ENCODE measurements at regions not wholly inside any gene's neighbourhood (a gene's known extent, or its start where the extent isn't known, plus 50 kb on each side); places are given as distances from the start of the nearest gene placed in this dataset.

DNA sequence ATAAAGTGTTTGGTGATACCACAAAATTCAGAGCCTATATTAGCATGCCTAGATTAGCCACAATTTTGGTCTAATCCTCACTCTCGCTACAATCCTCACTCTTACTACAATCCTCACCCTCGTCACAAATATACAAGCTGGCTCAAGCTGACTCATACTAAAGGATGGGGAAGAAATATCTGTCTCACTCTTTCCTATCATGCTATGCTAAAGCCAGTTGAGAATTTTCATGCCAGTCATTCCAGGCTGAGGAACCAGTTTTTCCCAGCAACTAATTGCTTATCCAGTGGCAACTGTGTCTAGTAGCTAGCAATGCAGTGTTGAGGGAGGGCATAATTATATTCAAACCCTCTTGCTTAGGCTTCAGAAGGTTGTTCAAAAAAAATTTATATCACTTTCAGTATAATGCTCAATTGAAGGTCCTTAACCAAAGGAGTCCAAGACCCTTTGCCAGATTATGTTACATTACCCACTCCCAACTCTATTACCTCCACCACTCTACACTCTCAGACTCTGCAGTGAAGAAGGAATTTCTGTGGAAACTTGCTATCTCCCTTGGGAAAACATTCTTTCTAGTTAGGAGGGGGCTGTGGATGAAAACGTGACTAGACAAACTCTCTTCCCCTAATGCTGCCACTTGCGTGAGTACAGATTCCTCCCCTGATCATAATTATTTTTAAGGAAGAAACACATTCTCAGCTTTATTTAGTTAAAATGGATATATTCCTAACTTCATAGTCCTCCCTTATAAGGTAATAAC lies 810.3 kb upstream of the ACO1 start:
- Mint-ChIP-seq H3K27me3 (ENCODE audit: unreplicated experiment) (no peaks in the 10 kb centered on the region), H3K9me3 (ENCODE audit: unreplicated experiment) (no peaks in the 10 kb centered on the region), H3K27ac (ENCODE audit: unreplicated experiment) (no peak overlapping the region), H3K36me3 (ENCODE audit: unreplicated experiment) (no peaks in the 10 kb centered on the region), H3K4me3 (ENCODE audit: unreplicated experiment) (no peak overlapping the region), H3K4me1 (ENCODE audit: low read depth, unreplicated experiment) (peaks cover 4% of the 10 kb centered on the region)
- TF ChIP-seq, protein P1, sequence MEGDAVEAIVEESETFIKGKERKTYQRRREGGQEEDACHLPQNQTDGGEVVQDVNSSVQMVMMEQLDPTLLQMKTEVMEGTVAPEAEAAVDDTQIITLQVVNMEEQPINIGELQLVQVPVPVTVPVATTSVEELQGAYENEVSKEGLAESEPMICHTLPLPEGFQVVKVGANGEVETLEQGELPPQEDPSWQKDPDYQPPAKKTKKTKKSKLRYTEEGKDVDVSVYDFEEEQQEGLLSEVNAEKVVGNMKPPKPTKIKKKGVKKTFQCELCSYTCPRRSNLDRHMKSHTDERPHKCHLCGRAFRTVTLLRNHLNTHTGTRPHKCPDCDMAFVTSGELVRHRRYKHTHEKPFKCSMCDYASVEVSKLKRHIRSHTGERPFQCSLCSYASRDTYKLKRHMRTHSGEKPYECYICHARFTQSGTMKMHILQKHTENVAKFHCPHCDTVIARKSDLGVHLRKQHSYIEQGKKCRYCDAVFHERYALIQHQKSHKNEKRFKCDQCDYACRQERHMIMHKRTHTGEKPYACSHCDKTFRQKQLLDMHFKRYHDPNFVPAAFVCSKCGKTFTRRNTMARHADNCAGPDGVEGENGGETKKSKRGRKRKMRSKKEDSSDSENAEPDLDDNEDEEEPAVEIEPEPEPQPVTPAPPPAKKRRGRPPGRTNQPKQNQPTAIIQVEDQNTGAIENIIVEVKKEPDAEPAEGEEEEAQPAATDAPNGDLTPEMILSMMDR (IDR thresholded peaks at IDR 0.05; ENCODE audit: partially characterized antibody, unreplicated experiment), result no peak
- no peak for DNase-seq

GRCh38 chr9:31582071-31582470 lies 802.4 kb upstream of the ACO1 start:
- Mint-ChIP-seq H3K9me3 (ENCODE audit: unreplicated experiment) (peaks cover 2% of the 10 kb centered on the region), H3K27me3 (ENCODE audit: unreplicated experiment) (peaks cover 4% of the 10 kb centered on the region), H3K4me3 (ENCODE audit: unreplicated experiment) (no peak overlapping the region), H3K27ac (ENCODE audit: unreplicated experiment) (no peak overlapping the region), H3K4me1 (ENCODE audit: low read depth, unreplicated experiment) (peaks cover 26% of the 10 kb centered on the region), H3K36me3 (ENCODE audit: unreplicated experiment) (no peaks in the 10 kb centered on the region)
- DNase-seq, result no peak
- TF ChIP-seq, protein P1 (IDR thresholded peaks at IDR 0.05; ENCODE audit: partially characterized antibody, unreplicated experiment), result no peak

DNA sequence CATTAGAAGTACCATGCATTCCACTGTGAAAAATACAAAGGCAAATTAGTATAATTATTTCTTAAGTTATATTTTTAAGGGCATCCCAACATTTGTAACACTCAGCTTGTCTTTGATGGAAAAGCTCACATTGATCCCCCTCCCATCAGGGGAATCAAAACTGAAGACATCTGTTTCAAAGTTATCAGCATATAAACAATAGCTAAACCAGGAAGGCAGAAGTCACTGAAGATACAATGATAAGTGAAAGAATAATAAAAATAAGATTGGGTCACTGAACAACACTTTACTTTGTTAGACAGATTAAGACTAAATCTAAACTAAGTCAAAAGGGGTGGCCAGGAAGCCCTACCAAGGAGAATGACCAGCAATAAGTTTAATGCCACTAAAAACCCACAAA lies 801.9 kb upstream of the ACO1 start:
- no peak overlapping the region for H3K4me3 Mint-ChIP-seq (ENCODE audit: unreplicated experiment)
- H3K27me3 Mint-ChIP-seq (ENCODE audit: unreplicated experiment), result peaks cover 4% of the 10 kb centered on the region
- H3K9me3 Mint-ChIP-seq (ENCODE audit: unreplicated experiment), result peaks cover 2% of the 10 kb centered on the region
- no peaks in the 10 kb centered on the region for H3K36me3 Mint-ChIP-seq (ENCODE audit: unreplicated experiment)
- DNase-seq, result no peak
- H3K27ac Mint-ChIP-seq (ENCODE audit: unreplicated experiment), result no peak overlapping the region
- TF ChIP-seq, protein P1 (IDR thresholded peaks at IDR 0.05; ENCODE audit: partially characterized antibody, unreplicated experiment), result no peak
- H3K4me1 Mint-ChIP-seq (ENCODE audit: low read depth, unreplicated experiment), result peaks cover 29% of the 10 kb centered on the region

- peaks cover 1% of the 10 kb centered on the region for H3K27me3 Mint-ChIP-seq (ENCODE audit: unreplicated experiment)
- no peaks in the 10 kb centered on the region for H3K36me3 Mint-ChIP-seq (ENCODE audit: unreplicated experiment)
- DNase-seq, result no peak
- TF ChIP-seq, protein P1 (IDR thresholded peaks at IDR 0.05; ENCODE audit: partially characterized antibody, unreplicated experiment), result no peak
- H3K9me3 Mint-ChIP-seq (ENCODE audit: unreplicated experiment), result peaks cover 8% of the 10 kb centered on the region
- H3K4me1 Mint-ChIP-seq (ENCODE audit: low read depth, unreplicated experiment), result peaks cover 37% of the 10 kb centered on the region
- H3K4me3 Mint-ChIP-seq (ENCODE audit: unreplicated experiment), result no peak overlapping the region
- H3K27ac Mint-ChIP-seq (ENCODE audit: unreplicated experiment), result no peak overlapping the region
Observed at GRCh38 chr9:31585158-31585557, 799.3 kb upstream of the ACO1 start.

GRCh38 chr9:31587146-31587545 lies 797.3 kb upstream of the ACO1 start:
- Mint-ChIP-seq H3K27me3 (ENCODE audit: unreplicated experiment) (peaks cover 1% of the 10 kb centered on the region), H3K36me3 (ENCODE audit: unreplicated experiment) (no peaks in the 10 kb centered on the region), H3K27ac (ENCODE audit: unreplicated experiment) (peak overlapping the region; percentile 84), H3K4me3 (ENCODE audit: unreplicated experiment) (no peak overlapping the region), H3K4me1 (ENCODE audit: low read depth, unreplicated experiment) (peaks cover 23% of the 10 kb centered on the region), H3K9me3 (ENCODE audit: unreplicated experiment) (peaks cover 6% of the 10 kb centered on the region)
- peak; percentile 48 for DNase-seq
- TF ChIP-seq, protein P1 (IDR thresholded peaks at IDR 0.05; ENCODE audit: partially characterized antibody, unreplicated experiment), result no peak
